NCI-H1417 treated with DMSO at 0.1 percent for 48 hours (cell line): ENCODE measurements at regions not wholly inside any gene's neighbourhood (a gene's known extent, or its start where the extent isn't known, plus 50 kb on each side); places are given as distances from the start of the nearest gene placed in this dataset.

ENCODE experiments used
- DNase-seq: peaks from one replicate; lab custom pipeline; 2025; lab: John Stamatoyannopoulos, UW

- no peak for DNase-seq
Measured at GRCh38 chr10:55160655-55161283, 359.7 kb upstream of the PCDH15 start.

DNA sequence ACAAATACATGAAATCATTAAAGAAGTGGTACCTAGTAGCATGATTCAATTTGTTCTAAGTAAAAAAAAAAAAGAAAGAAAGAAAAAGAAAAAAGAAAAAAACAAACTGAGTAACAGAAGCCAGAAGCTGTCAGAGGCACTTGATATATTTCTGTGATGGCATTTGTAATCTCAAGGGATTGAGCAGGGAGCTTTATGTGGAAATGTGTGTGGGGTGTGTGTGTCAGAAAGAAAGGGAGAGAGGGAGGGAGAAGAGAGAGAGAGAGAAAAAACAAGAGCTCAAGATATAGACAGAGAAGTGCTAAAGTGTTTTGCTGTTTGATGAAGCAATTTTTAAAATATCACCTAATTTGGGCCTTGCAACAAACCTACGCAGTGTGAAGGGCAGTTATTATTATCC lies 357.6 kb upstream of the PCDH15 start:
- no peak for DNase-seq

DNA sequence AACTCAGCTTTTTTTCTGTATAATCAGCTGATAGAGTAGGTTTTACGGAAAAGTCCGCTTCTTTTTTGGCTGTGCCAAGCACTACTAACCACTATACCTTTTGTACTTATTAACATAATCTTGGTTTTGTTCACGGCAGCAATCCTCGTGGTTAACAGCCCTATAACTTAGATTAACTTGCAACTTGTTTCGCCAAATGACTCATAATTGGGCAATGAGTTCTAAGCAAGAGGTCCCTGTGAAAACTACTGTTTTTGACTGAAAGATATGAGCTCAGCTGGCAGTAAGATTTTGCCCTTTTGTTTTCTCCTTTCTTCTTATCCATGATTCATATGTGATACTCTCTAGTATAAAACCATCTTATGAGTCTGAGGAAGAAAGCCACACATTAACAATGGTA lies 345.0 kb upstream of the PCDH15 start:
- no peak for DNase-seq

GRCh38 chr10:55144001-55144400 lies 343.0 kb upstream of the PCDH15 start:
- DNase-seq, result no peak

DNA sequence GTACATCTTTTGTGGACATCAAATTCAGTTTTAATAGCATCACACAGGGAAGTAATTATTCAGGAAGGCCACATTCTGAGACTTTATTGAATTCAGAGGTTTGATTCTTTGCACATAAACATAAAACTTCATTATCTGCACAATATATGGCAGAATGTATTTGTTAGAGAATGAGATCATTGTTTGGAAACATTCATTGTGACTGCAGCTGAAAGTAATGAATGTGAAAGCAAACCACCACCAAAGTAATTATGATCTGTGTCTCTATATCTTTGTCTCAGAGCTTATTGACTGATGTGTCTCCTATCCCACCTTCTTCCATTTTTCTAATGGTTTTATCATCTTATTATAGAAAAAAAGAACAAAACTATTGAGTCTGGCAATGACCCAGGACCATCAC lies 340.9 kb upstream of the PCDH15 start:
- no peak for DNase-seq

GRCh38 chr10:55137063-55137462 lies 336.0 kb upstream of the PCDH15 start:
- DNase-seq, result no peak

- DNase-seq, result no peak
Measured at GRCh38 chr10:55104738-55105137, 303.7 kb upstream of the PCDH15 start.

- no peak for DNase-seq
Measured at GRCh38 chr10:55098452-55098851, 297.4 kb upstream of the PCDH15 start.

GRCh38 chr10:55091691-55092328 lies 290.8 kb upstream of the PCDH15 start:
- DNase-seq, result no peak

DNA sequence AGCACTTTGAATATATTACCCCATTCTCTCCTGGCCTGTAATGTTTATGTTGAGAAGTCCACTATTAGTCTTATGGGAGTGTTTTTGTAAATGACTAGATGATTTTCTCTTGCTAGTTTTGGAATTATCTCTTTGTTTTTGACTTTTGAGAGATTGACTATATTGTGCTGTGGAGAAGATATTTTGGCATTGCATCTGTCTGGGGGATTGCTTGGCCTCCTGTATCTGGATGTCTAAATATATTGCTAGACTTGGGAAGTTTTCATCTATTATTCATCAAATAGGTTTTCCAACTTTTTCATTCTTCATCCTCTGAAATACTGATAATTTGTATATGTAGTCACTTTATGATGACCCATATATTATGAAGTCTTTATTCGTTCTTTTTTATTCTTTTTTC lies 277.1 kb upstream of the PCDH15 start:
- DNase-seq, result no peak

GRCh38 chr10:55065185-55065584 lies 264.2 kb upstream of the PCDH15 start:
- DNase-seq, result no peak

DNA sequence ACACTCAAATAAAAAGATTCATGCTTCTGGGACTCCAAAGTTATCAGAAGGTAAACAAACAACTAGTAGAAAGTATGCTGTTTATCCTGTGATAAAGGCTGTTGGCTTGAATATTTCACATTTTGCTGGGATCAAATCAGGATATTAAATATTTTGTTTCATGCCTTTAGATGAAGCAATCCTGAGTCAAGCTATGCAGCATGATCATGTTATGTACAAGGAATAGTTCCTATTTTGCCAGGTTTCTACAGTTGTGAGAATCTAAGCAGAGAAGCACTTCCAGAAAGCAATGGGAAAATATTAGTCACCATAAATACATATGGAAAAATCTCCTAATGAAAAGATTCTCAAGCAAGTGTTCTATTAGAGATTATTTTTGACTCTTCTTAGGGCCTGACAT lies 262.8 kb upstream of the PCDH15 start:
- DNase-seq, result no peak

DNA sequence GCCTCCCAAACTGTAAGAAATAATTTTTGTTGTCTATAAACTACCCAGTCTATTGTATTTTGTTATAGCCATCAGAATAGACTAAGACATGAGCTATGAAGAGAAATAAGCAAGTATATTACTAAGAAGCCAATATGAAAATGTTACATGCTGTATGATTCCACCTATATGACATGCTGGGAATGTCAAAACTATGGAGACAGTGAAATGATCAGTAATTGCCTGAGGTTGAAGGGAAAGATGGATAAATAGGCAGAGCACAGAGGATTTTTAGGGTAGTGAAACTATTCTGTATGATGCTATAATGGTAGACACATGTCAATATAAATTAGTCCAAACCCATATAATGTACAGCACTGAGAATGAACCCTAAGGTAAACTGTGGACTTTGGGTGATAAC lies 261.3 kb upstream of the PCDH15 start:
- DNase-seq, result no peak

- no peak for DNase-seq
Measured at GRCh38 chr10:55058800-55059199, 257.8 kb upstream of the PCDH15 start.

DNA sequence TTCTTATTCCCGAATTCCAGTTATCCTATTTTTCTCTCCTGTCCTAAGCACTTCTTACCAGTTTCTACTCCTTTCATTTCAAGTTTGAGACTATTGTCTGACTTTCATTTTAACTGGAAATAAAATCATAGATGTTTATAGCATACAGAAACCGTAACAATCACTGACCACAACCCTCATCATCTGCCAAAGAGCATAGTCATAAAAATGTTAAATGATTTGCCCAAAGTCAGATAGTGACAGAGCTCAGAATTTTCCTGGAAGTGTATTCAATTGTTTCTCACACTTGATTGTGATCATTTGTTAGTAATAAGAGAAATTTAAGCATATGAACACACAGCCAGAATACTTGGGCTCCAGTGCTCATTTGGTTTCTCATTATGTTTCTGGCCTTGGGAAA lies 250.5 kb upstream of the PCDH15 start:
- DNase-seq, result no peak

GRCh38 chr10:55048830-55049498 lies 247.9 kb upstream of the PCDH15 start:
- DNase-seq, result no peak

GRCh38 chr10:55043540-55043939 lies 242.5 kb upstream of the PCDH15 start:
- DNase-seq, result no peak

GRCh38 chr10:55033061-55033460 lies 232.0 kb upstream of the PCDH15 start:
- no peak for DNase-seq

GRCh38 chr10:55024713-55025112 lies 223.7 kb upstream of the PCDH15 start:
- no peak for DNase-seq

GRCh38 chr10:55019439-55019838 lies 218.4 kb upstream of the PCDH15 start:
- DNase-seq, result no peak

- no peak for DNase-seq
Measured at GRCh38 chr10:55013318-55013717, 212.3 kb upstream of the PCDH15 start.

GRCh38 chr10:55002420-55002819 lies 201.4 kb upstream of the PCDH15 start:
- no peak for DNase-seq

- DNase-seq, result no peak
Measured at GRCh38 chr10:55001422-55001821, 200.4 kb upstream of the PCDH15 start.

DNA sequence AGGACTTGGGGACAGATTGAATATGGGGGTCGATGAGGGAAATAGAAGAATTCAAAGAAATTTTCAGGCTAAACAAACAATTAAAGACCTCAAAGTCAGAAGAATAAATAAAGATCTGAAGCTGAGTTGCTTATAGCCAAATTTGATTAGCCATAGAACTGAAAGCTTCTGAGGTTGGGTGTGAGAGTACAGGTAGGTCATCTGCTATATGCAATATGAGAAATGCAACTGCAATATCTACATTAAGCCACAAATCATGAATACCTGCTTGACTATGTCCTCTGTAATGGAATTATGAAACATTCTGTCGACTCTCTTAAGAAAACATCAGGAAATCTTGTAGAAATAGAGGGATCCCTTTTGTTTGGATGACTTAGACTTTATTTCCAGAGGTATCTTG lies 192.1 kb upstream of the PCDH15 start:
- DNase-seq, result no peak
